Right forelimb (tissue), 1 donor: ENCODE measurements at regions not wholly inside any gene's neighbourhood (a gene's known extent, or its start where the extent isn't known, plus 50 kb on each side); places are given as distances from the start of the nearest gene placed in this dataset.

ENCODE experiments used
- DNase-seq: peaks from one replicate; pipeline ENCODE4 v3.0.0-alpha.2; 2018

DNA sequence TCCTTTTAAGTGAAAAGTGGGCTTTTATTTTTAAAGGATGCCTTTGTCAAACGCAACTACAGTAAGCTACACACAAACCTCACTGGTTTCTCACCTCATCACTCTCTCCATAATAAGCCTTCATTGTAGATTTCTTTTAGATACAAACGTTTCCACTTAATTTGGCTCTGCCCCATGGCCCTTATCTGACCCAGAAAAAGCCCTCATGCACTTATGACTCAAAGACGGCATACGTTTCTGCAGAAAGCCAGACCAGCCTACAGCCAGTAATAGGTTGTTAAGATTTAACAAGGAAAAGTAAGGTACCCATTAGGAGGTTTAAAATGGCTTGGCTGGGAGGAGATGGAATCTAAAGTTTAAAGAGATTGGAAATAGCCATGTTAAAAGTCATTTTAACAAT is 914.6 kb upstream of the INTU start:
- no peak for DNase-seq

DNA sequence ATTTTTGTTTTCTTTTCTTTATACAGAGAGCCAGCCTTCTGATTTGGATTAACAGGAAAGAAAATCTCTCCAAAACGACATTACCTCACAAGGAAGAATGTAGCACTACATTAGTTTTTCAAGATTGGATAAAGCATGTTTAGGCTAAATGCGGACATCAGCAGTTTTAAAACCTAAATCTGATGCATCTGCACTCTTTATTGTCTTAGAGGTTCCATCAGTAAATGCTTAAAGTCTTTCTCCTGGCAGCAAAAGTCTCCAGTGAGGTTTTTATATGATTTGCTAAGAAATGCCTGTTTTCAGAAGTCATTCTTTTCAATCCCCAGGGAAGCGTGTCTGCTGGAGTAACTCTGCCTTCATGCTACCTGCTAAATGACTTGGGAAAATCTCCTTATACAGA is 912.9 kb upstream of the INTU start:
- DNase-seq, result no peak

DNA sequence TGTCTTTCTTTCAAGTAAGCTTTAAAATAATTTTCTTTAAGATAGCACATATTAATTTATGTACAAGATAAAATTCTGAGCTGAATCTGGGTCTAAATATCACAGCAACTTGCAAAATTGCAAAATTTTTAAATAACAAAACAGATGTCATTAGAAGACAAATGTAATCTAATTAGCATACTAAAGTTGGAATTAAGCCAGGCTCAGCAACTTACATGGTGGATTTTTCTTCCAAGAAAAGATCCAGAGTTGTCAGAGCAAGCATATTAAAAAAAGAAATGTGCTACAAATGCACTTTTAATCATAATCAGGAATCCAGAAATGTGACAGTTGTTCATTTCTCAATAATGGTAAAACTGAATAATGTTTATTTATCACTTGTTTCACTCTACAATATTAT is 906.9 kb upstream of the INTU start:
- no peak for DNase-seq

DNA sequence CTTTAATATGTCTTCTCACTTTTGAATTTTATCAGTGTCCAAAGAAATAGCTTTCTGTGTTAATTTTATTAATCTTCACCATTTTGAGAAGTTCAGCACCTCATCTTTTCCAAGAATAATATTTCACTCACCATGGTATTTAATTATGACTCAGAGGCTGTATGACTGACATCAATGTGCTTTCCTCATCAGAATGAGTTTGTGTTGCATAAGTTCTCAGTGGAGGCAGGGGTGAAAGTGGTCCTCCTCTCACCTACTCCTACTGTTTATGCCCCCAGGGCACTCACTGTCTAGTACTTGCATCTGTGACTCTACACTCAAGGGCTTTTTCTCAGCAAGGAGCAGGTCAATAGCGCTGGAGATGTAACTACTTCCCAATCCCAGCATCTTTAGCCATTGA is 905.3 kb upstream of the INTU start:
- DNase-seq, result no peak

DNA sequence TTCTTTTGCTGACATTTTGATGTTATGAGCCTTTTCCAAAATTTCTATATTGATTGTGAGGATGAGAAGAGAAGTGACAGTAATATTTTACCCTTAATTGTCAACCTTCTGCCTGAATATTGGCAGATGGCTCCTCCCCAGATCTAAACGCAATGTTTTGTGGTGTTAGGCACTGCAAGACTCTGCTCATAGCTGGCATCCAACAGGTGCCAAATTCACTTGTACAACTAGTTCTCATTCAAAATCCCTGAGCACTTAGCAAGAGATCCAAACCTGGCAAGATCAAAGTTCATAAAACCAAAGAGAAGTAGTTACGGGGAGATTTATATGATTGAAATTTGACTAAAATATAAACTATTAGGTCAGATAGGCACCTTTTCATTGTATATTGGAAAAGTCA is 901.7 kb upstream of the INTU start:
- no peak for DNase-seq

DNA sequence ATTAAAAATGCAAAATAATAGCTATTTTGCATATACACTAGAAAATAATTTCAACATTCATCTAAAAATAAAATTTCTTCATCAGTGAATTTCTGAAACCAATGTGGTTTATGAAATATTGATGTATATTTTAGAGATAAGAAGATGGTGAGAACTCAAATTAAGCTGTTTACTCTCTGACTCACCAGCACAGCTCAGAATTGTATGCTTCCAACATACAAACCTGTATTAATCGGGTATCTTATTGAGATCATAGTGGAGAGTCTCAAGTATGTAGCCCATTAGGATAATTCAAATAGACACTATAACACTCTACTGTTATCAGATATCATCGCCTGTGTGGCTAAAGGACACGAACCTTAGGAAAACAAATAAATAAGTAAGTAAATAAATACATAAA is 899.5 kb upstream of the INTU start:
- DNase-seq, result no peak

DNA sequence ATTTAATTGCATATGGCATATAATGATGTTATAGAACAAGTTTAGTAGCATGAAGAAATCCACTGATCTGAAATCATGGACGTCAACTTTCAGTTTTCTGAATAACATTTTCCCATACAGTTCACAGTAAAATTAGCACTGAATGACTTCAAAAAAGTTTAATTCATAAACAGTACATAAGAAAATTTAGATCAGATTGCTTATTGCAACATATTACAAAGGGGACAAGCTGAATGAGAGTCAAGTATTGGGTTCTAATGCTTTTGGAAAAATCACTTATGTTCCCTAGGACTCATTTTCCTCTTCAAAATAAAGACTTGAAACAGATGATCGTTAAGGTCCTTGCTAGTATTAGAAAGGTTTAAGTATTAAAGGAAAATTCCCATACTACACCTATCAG is 898.3 kb upstream of the INTU start:
- no peak for DNase-seq

DNA sequence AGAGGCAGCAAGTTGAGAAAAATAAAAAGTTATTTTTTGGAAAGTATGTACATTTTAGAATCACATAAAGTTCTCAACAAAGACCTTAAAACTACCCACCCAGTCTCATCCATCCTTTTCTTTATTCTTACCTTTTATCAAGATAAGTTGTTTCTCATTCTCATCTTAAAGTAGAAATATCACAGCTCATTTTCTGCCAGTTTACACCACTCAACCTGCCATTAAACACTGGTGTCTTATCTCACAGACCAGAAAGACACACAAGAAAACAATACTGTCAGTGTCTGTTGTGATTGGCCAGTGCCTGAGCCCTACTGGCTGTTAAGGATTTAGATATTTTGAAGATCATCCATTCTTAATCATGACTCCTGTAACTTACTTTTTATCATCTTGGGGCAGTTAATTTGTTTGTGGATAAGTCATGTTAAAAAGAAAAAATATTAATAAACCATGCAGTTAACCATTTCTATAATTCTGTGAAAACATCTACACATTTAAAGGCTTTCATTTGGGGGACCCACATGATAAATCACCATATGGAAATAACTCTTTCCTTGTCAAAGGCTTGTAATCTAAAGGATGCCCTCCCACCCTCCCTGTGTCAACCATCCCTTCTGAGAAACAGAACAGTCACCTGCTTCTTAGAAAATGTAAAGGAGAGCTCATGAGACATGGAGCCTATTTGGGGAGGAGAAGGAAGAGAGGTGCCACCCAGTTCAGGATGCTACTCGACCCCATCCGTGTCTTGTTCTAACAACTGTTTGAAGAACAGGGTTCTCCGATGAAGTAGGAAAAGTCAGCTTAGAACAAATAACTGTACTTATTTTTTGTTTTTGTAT is 897.2 kb upstream of the INTU start:
- DNase-seq, result no peak

DNA sequence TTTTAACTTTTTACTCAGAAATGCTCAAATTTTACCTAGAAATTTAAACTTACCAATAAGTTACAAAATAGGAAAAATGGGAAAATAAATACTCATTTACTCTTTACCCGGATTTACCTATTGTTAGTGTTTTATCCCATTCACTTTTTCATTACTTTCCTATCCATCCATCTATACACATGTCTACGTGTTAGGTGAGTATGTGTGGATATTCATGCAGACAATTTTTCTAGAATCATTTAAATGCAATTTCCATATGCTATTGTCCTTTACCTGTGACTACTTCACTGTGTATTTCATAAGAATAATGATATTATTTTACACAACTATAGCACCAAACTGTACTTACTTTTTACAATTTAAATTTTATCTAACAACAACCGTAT is 896.6 kb upstream of the INTU start:
- DNase-seq, result no peak

DNA sequence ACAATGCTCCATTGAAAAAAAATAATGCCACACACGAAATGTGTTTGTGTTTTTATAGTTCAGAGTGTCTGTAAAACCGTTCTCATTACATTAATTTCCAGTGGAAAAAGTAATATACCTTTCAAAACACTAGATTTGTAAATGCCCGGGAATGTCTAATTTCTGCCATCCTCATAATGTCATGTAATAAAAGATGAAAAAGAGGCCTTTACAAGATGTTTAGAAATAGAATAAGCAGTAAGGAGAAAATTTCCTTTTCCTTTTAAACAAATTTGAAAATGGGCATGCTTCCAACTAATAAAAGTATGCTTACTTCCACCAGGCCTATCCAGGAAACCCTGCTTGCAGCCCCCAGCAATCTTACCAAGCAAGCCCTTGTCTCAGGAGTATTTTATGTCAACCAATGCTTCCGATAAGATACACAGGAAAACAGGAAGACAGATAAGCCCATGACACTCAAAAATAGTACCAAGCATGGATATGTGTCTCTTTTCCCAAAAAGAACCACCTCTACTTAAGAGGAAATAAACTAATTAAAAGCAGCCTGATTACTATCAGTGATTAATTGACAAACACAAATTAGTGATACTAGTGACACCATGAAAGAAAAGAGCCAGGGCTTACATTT is 894.7 kb upstream of the INTU start:
- DNase-seq, result no peak

DNA sequence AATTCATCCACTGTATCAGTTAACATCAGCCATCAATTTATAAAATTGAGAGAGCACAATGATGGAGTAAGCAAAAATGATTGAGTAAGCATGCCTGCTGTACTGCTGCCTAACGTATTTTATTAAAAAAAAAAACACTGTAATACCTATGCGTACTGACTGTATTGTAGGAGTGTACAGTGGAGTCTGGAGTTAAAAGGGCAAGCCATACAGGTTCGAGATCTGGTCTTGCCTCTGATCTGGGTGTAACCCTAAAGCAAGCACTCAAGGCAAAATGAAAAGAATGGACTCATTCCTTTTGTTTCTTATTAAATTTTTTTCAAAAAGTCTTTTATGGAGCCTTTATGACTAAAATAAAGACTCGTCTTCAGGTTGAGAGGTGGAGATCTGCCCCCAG is 894.2 kb upstream of the INTU start:
- DNase-seq, result no peak

DNA sequence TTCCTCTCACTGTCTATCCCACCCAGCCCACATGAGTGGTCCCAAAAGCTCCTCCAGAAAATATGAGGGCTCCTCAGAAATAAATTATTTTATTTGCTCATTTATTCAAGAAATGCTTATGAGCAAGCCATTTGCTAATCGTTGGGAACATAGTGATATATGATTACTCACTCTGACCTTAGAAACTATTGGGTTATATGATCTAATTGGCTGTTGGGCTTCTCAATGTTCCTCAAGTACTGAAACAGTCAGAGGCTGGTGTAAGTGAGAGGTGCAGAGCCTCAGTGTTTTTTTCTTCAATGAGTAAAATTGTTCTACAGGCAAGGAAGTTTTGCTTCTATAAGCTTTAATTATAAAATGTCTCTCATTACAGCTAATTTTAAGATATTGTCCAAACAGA is 893.8 kb upstream of the INTU start:
- no peak for DNase-seq

DNA sequence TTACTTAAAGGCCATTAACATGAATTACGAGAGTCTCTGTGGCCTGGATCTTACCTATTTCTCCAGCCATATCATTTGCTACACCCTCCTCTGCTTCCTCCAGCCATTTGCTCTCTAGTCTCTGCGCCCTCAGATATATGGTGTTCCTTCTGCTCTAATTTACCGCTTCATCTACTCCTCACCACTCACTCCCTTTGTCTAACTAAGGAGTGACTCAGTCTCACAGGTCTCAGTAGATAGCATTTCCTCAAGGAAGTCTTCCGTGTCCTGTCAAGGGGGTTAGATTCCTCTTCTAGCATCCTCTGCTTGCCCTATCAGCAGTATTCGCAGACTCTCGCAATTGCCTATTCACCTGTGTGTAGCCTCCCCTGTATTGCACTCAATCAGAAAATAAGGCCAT is 892.1 kb upstream of the INTU start:
- DNase-seq, result no peak

DNA sequence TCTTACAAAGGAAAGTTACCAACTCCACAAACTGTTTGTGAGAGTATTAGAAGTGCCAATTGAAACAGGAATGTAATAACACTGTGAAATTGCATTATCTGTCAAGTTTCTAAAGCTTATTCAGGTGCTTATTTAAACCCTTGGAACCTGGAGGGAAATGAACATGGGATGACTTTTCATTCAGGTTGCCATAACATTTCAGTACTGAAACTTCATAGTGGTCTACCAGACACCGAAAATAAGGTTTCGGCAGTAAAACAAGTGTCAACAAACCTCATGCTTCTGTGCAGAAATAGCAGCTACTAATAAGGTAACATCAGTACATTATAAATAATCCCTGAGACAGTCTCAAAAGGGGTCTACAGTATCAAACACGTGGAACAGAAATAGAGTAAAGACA is 890.7 kb upstream of the INTU start:
- no peak for DNase-seq

DNA sequence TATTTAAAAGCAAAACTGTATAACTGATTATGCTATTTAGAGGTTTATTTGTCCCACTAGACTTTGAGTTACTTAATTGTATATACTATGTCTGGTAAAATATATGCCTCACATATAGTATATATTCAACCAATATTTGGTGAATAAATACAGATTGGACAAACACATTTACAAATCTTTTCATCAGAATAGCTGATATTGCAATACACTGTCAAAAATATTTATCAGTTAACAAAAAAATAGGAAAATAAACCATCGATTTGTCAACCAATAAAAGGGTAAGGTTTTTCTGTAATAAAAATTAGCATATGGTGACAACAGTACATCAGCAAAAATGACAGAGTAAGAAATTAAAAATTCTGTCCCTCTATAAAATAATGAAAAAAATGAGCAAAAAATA is 889.9 kb upstream of the INTU start:
- DNase-seq, result no peak

DNA sequence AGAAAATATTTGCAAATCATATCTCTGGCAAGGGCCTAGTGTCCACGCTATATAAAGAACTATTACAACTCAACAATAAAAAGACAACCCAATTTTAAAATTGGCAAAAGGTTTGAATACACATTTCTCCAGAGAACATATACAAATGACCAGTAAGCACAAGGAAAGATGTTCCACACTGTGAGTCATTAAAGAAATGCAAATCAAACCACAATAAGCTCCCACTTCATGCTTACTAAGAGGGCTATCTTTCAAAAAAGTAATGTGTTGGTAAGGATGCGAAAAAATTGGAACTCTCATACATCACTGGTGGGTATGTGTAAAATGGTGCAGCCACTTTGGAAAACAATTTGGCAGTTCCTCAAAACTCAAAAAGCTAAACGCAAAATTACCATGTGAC is 884.0 kb upstream of the INTU start:
- DNase-seq, result no peak

DNA sequence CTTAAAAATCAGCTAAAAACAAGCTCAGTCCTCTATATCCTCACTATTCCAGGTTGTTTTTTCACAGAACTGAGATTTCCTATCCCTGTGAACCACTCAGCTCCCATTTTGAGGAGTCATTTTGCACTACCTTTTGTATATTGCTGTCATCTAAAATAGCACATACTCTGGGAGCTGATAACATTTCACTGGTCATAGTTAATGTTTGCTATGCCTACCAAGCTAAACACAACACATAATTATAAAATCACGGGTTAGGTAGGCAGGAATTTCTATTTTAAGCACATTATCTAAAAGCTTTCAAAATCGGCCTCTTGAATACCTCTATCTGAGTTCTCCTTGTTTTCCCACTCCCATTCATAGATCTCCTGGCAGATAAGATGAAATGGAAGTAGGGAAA is 882.0 kb upstream of the INTU start:
- no peak for DNase-seq

DNA sequence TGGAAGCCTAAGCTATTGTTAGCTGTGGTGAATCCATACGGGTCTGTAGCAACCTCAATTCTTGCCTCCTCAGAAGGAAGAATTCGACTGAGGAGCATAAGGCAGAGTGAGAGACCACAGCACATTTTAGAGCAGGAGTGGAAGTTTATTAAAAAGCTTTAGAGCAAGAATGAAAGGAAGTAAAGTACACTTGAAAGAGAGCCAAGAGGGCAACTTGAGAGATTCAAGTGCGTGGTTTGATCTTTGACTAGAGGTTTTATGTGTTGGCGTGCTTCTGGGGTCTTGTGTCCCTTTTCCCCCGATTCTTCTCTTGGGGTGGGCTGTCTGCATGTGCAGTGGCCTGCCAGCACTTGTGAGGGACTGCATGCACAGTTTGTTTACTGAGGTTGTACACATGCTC is 880.6 kb upstream of the INTU start:
- DNase-seq, result no peak

DNA sequence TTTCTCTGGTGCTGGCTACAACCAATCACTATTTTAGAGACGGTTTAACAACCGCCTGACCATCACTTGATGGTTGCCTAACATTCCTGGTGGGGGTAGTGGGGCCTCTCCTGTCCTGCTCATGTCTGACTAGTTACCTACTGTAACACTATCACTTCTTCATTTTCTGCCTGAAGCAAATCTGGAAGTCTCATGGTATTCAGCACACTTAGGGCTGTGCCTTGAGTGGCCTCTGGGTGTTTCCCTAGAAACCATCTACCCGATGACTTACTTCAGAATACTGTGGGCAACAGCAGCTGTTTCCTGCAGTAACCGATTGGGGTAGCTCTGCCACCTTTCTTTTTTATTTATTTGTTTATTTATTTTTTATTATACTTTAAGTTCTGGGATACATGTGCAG is 880.1 kb upstream of the INTU start:
- DNase-seq, result no peak

DNA sequence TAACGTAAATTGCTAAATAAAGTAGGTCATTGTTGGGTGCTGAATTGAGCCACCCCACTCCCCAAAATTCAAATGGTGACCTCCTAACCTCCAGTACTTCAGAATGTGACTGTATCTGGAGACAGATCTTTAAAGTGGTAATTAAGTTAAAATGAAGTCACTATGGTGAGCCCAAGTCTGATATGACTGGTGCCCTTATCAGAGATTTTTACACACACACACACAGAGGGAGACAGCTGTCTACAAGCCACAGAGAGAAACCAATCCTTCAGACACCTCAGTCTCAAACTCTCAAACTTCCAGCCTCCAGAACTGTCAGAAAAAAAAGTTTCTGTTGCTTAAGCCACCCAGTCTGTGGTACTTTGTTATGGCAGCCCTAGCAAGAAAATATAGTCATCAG is 879.2 kb upstream of the INTU start:
- no peak for DNase-seq

DNA sequence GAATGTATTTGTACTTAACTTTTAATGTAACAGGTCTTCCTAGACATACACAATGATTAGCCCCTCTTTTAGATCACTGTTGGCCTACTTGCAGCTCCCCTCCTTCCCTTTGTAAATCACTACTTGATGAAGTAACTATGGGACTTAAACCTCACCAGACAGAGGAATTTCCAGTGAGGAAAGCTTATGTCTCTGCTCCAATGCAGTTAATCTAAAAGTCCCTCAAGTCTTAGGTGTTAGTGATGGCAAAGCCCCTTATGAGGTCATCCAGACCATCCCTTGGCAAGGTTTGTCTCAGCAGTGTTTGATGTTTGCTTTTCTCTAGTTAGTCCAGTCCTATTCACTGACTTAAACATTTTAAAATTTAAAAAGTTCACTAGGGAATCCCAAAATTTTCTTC is 877.3 kb upstream of the INTU start:
- DNase-seq, result no peak

DNA sequence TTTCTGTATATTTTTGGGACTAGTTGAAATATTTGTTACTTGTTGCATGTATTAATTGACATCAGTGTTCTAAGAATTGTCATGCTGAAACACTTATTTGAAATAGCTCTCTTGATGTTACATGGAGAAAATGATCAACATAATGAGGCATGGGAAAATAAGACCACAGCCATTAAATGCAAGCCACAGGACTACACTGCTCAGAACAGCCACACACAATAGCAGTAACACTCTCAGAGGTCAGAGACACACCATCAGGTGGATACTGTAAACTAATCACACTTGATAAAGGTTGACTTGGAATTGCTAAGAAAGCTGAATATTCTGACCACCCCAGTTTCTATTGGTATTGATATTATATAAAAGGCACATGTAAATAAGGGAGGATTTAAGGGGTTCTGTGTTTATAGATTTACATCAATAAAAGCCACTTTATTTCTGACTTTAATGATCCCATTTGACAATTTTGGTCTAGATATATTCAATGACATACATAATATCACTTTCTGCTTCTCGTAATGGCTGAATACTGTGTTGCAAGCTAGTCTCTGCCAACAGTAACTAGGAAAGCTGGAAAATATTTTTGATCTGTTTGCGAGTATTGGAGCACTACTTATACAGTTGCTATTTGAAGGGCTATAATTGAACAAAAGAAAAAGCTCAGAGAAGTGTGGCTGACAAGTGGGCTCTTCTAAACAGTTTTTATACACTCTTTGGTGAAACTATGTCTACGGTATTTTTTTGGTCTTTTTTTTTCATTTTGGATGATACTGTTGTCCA is 876.5 kb upstream of the INTU start:
- no peak for DNase-seq

DNA sequence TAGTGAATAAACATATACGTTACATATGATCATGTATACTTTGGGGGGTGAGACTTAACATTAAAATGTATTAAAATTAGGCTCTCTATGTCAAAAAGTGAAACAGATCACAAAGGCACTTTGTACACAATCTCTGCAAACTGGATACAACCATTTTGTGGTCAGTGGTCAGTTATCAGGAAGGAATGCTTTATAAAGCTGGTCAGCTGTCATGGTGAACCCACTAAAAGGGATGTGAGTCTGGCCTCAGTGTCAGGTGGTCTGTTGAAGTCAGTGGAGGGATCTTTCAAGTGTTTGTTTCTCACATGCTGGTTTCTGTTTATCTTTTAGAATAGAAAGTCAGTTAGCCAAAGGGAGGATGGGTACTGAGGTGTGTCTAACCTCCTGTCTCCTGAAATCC is 875.5 kb upstream of the INTU start:
- DNase-seq, result no peak

DNA sequence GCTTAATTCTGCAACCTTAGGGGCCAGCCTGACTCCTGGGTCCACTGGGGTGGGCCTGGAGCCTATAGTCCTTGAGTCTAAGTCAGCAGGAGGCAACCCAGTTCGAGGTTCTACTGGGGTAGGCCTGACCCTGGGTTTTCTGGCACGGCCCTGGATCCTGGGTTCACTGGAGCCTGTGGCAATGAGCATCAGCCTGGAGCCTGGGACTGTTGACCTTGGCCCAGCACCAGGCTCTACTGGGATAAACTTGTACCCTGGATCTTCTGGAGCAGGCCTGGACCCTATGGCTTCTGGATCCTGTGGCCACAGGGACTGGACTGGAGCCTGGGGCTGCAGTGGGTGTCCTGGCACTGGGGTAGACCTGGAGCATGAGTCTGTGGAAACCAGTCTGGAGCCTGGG is 874.3 kb upstream of the INTU start:
- no peak for DNase-seq
